B cell (primary cell): ENCODE measurements at regions not wholly inside any gene's neighbourhood (a gene's known extent, or its start where the extent isn't known, plus 50 kb on each side); places are given as distances from the start of the nearest gene placed in this dataset.

Experiments
- ATAC-seq: fragments of 200-7000 bp; cut with Tn5 transposase; one replicate; pipeline ENCODE4 v1.10.0; 2021; ENCODE audit warnings: low read depth, mild to moderate bottlenecking, moderate number of reproducible peaks, moderate library complexity
- CTCF ChIA-PET: fragments of 350-600 bp; sonication (Branson Sonifier 250); formaldehyde crosslinking; loops from one replicate; lab custom pipeline; 2021; ENCODE audit warnings: antibody characterized with exemption, inconsistent platforms; lab: Charles Lee
- POLR2A ChIA-PET: fragments of 350-600 bp; sonication (Branson Sonifier 250); formaldehyde crosslinking; loops from one replicate; lab custom pipeline; 2021; ENCODE audit warnings: antibody characterized with exemption; lab: Charles Lee
- DNase-seq: peaks from one replicate; pipeline ENCODE4 v3.0.0; 2013
- H2AFZ ChIP-seq: 2 replicates; pipeline ENCODE4 v1.6.1; 2012; ENCODE audit warnings: mild to moderate bottlenecking, low read depth, low read length; ENCODE audit not compliant: insufficient read depth, poor library complexity, severe bottlenecking
- H3K27ac ChIP-seq, 2 donors: 1 replicate in 1 of 2; 2 replicates in 1 of 2; pipeline ENCODE4 v1.5.1; 2012 to 2013; ENCODE audit warnings: low read length in 2 of 2, mild to moderate bottlenecking in 2 of 2, moderate library complexity in 1 of 2
- H3K27me3 ChIP-seq, 4 experiments: fragments of 200-600 bp in 1 of 4; sonication (generic) in 1 of 4; replicated peaks in 1 of 4; 1 replicate in 2 of 4; 2 replicates in 2 of 4; pipeline versions ENCODE4 v1.6.1 to v1.7.0; 2013 to 2016; ENCODE audit warnings: low read length in 3 of 4, mild to moderate bottlenecking in 2 of 4, mixed read lengths in 1 of 4, moderate library complexity in 1 of 4; ENCODE audit not compliant: insufficient read depth in 4 of 4, control insufficient read depth in 3 of 4; ENCODE audit errors: control extremely low read depth in 1 of 4
- H3K36me3 ChIP-seq, 2 experiments: replicated peaks in 1 of 2; 1 replicate in 1 of 2; 2 replicates in 1 of 2; pipeline versions ENCODE4 v1.6.1 to v1.7.1; 2013; ENCODE audit warnings: low read length in 1 of 2; ENCODE audit not compliant: insufficient read depth in 2 of 2, control insufficient read depth in 1 of 2; ENCODE audit errors: control extremely low read depth in 1 of 2, extremely low read depth in 1 of 2
- H3K4me1 ChIP-seq, 2 donors: fragments of 200-600 bp in 1 of 2; sonication (generic) in 1 of 2; 1 replicate in 1 of 2; 2 replicates in 1 of 2; pipeline versions ENCODE4 v1.5.1 to v1.6.1; 2013 to 2017; ENCODE audit warnings: low read length in 2 of 2; ENCODE audit not compliant: control insufficient read depth in 2 of 2, insufficient read depth in 2 of 2
- H3K4me2 ChIP-seq: replicated peaks from 2 replicates; pipeline ENCODE3; 2012; ENCODE audit warnings: mild to moderate bottlenecking, low read depth, low read length; ENCODE audit not compliant: poor library complexity, severe bottlenecking
- H3K4me3 ChIP-seq, 5 experiments: fragments of 200-600 bp in 1 of 5; sonication (generic) in 1 of 5; 1 replicate in 3 of 5; 2 replicates in 2 of 5; pipeline versions ENCODE4 v1.5.1 to v1.7.0; 2011 to 2016; ENCODE audit warnings: low read length in 4 of 5, mild to moderate bottlenecking in 4 of 5, low read depth in 2 of 5, control low read depth in 1 of 5, moderate library complexity in 1 of 5; ENCODE audit not compliant: insufficient read depth in 1 of 5; ENCODE audit errors: control extremely low read depth in 1 of 5, extremely low read depth in 1 of 5
- H3K79me2 ChIP-seq: fragments of 200-600 bp; sonication (generic); one replicate; pipeline ENCODE4 v1.6.0; 2016; ENCODE audit warnings: low read length; ENCODE audit not compliant: control insufficient read depth, insufficient read depth
- H3K9ac ChIP-seq: fragments of 200-600 bp; sonication (generic); 2 replicates; pipeline ENCODE4 v1.6.1; 2017; ENCODE audit warnings: mild to moderate bottlenecking, low read length, moderate library complexity
- H3K9me3 ChIP-seq, 3 donors: one replicate each; pipeline versions ENCODE4 v1.6.1 to v1.7.1; 2013; ENCODE audit warnings: low read length in 2 of 3; ENCODE audit not compliant: control insufficient read depth in 2 of 3, insufficient read depth in 1 of 3; ENCODE audit errors: control extremely low read depth in 1 of 3
- H4K20me1 ChIP-seq: 2 replicates; pipeline ENCODE4 v1.6.0; 2012; ENCODE audit warnings: mild to moderate bottlenecking, low read length; ENCODE audit not compliant: insufficient read depth, control insufficient read depth, poor library complexity, severe bottlenecking
- H3K27ac Mint-ChIP-seq: one replicate; pipeline ENCODE4 v1.8.0; 2021; ENCODE audit warnings: mixed read lengths
- H3K27me3 Mint-ChIP-seq: one replicate; pipeline ENCODE4 v1.8.0; 2021; ENCODE audit warnings: mixed read lengths
- H3K4me1 Mint-ChIP-seq: one replicate; pipeline ENCODE4 v1.8.0; 2021; ENCODE audit warnings: mixed read lengths
- H3K4me3 Mint-ChIP-seq: one replicate; pipeline ENCODE4 v1.8.0; 2021; ENCODE audit warnings: mixed read lengths
- H3K9me3 Mint-ChIP-seq: one replicate; pipeline ENCODE4 v1.8.0; 2022; ENCODE audit warnings: mixed read lengths; ENCODE audit not compliant: insufficient read depth
- EZH2 ChIP-seq: IDR thresholded peaks from 2 replicates; pipeline ENCODE4 v1.6.1; 2012; ENCODE audit warnings: borderline replicate concordance, low read depth, mild to moderate bottlenecking, moderate library complexity, low read length; ENCODE audit not compliant: insufficient read depth, poor library complexity, severe bottlenecking
- WGBS: methylation state at CpG from one replicate; pipeline ENCODE4 v1.1.5; 2013; ENCODE audit warnings: missing lambda C conversion rate; ENCODE audit not compliant: insufficient coverage; 5-methylcytosine and 5-hydroxymethylcytosine counted together
- intact Hi-C: fragments of 100-400 bp; cut with micrococcal nuclease; formaldehyde crosslinking; loops from one replicate; pipeline ENCODE4 v1.10.0; 2022
- TF ChIP-seq, protein P1 (sequence below): fragments of 200-600 bp; IDR thresholded peaks from one replicate; pipeline ENCODE4 v1.8.0; 2022; ENCODE audit warnings: antibody characterized with exemption, mild to moderate bottlenecking

DNA sequence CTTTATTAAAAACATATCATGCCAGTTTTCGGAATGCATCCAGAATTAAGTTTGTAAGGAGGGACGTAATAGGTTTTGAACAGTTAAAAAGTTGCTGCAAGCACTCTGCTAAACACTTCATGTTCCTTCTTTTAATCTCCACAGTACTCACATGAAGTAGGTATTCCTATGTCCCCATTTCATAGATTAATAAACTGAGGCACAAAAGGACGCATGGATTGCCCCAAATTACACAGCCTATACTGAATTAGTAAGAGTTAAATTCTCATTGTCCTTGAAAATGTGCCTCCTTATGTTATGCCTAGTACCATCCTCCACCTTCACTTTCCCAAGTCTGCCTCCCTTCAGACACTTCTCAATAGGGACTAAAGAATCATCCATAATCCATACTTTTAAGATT lies 358.9 kb upstream of the ATP5MC3 start:
- Mint-ChIP-seq H3K4me1 (no peaks in the 10 kb centered on the region), H3K27ac (no peak overlapping the region), H3K27me3 (no peaks in the 10 kb centered on the region), H3K9me3 (peaks cover 5% of the 10 kb centered on the region), H3K4me3 (no peak overlapping the region)
- intact Hi-C loops = no loop called here
- WGBS = no CpG with 5 or more reads among the region's 3 CpGs
- H3K27ac ChIP-seq = no peak overlapping the region
- no peaks in the 10 kb centered on the region for H3K36me3 ChIP-seq
- H3K4me2 ChIP-seq = no peak overlapping the region
- no peaks in the 10 kb centered on the region for H3K4me1 ChIP-seq
- ChIA-PET CTCF (no interaction called here), POLR2A (no interaction called here)
- H2AFZ ChIP-seq = no peak overlapping the region
- H3K9ac ChIP-seq = no peak overlapping the region
- DNase-seq (no peak), ATAC-seq (no peak)
- peaks cover 0 to 1% (median 0%) of the 10 kb centered on the region in 3 donors for H3K9me3 ChIP-seq
- no peak overlapping the region for H3K4me3 ChIP-seq
- no peaks in the 10 kb centered on the region for H3K27me3 ChIP-seq
- no peaks in the 10 kb centered on the region for H4K20me1 ChIP-seq
- TF ChIP-seq EZH2 = no peak
- TF ChIP-seq, protein P1, sequence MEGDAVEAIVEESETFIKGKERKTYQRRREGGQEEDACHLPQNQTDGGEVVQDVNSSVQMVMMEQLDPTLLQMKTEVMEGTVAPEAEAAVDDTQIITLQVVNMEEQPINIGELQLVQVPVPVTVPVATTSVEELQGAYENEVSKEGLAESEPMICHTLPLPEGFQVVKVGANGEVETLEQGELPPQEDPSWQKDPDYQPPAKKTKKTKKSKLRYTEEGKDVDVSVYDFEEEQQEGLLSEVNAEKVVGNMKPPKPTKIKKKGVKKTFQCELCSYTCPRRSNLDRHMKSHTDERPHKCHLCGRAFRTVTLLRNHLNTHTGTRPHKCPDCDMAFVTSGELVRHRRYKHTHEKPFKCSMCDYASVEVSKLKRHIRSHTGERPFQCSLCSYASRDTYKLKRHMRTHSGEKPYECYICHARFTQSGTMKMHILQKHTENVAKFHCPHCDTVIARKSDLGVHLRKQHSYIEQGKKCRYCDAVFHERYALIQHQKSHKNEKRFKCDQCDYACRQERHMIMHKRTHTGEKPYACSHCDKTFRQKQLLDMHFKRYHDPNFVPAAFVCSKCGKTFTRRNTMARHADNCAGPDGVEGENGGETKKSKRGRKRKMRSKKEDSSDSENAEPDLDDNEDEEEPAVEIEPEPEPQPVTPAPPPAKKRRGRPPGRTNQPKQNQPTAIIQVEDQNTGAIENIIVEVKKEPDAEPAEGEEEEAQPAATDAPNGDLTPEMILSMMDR = no peak
- no peaks in the 10 kb centered on the region for H3K79me2 ChIP-seq

DNA sequence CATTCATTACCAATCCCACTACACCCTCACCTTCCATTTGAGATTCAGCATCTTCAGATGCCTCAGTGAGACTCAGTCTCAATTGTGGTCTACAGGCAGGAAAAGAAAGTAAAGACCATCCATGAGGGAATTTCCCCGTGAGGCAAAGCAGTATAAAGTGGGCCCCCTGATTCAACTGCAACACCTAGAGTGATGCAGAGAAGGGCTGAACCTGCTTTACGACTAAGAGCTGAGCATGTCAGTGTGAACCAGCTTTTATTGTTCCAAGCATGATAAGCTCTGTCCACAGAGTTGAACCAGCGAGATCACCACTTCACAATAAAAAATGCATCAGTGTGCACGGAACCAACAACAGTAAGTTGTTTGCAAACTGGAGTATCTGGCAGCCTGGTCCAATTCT lies 357.6 kb upstream of the ATP5MC3 start:
- Histone ChIP-seq H4K20me1 (no peaks in the 10 kb centered on the region), H3K4me1 (no peaks in the 10 kb centered on the region), H3K27me3 (no peaks in the 10 kb centered on the region), H2AFZ (no peak overlapping the region), H3K4me2 (no peak overlapping the region), H3K9ac (no peak overlapping the region), H3K36me3 (no peaks in the 10 kb centered on the region), H3K27ac (no peak overlapping the region), H3K9me3 (peaks cover 0 to 3% (median 1%) of the 10 kb centered on the region in 3 donors), H3K4me3 (no peak overlapping the region), H3K79me2 (no peaks in the 10 kb centered on the region)
- ATAC-seq = no peak
- no peak for DNase-seq
- no peak for TF ChIP-seq EZH2
- TF ChIP-seq, protein P1 = no peak
- 100% methylated on average over 2 of the region's 4 CpGs for WGBS
- Mint-ChIP-seq H3K4me3 (no peak overlapping the region), H3K9me3 (peaks cover 2% of the 10 kb centered on the region), H3K27ac (no peak overlapping the region), H3K27me3 (no peaks in the 10 kb centered on the region), H3K4me1 (no peaks in the 10 kb centered on the region)
- intact Hi-C loops = no loop called here
- CTCF ChIA-PET = no interaction called here
- POLR2A ChIA-PET = no interaction called here
